Activated CD4-positive, alpha-beta T cell treated with anti-CD3 and anti-CD28 coated beads for 24 hours (primary cell): ENCODE measurements at regions not wholly inside any gene's neighbourhood (a gene's known extent, or its start where the extent isn't known, plus 50 kb on each side); places are given as distances from the start of the nearest gene placed in this dataset.

Experiments used
- DNase-seq, 2 donors: peaks; one replicate each; pipeline ENCODE4 v3.0.0-alpha.2; 2020; ENCODE audit warnings: low read depth in 2 of 2

DNA sequence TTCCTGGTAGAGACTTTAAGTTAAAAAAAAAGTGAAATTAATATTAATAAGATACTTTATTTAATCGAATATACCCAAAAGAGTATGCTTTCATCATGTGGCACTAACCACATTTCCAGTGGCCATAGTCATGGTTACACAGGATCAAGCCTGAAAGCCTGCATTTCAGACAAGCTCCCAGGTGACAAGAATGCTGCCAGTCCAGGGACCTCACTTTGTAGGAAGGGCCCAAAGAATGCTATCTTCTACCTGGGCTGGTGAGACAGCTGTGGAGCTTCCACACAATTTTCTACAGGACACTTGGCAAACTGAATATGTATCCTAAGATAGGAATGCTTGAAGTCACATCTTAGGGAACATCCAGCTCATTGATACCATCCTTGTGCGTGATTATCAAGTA, 203.8 kb downstream of the AUH start:
- no peak for DNase-seq

DNA sequence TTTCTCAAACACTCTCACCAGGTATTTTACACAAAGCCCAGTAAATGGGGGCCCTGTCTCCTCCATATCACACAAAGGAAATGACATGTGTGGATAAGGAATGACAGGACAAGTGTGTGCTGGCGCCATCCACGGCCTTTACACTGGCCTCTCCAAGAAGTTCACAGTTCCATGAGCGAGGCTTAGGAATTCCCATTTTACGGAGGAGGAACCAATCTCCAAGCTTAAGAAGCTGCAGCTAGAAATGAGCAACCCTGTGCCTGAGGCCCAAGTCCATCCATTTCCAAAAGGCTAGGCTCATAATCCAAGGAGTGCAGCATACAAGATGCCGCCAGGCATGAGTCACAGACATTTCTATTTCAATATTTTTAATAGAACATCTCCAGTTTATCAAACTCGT, 203.4 kb downstream of the AUH start:
- DNase-seq: no peak

DNA sequence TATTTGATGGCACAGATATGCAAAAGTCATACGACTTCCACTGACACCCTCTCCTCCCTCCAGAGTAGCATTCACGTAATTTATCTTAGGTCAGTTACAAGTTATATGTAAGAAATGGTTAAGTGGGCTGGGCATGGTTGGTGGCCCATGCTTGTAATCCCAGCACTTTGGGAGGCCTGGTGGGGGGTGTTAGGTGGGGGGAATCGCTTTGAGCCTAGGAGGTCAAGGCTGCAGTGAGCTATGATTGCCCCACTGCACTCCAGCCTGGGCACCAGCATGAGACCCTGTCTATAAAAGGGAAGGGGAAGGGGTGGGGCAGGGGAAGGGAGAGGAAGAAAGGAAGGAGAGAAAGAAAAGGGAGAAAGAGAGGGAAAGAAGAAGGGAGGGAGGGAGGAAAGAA, 202.8 kb downstream of the AUH start:
- DNase-seq: no peak

DNA sequence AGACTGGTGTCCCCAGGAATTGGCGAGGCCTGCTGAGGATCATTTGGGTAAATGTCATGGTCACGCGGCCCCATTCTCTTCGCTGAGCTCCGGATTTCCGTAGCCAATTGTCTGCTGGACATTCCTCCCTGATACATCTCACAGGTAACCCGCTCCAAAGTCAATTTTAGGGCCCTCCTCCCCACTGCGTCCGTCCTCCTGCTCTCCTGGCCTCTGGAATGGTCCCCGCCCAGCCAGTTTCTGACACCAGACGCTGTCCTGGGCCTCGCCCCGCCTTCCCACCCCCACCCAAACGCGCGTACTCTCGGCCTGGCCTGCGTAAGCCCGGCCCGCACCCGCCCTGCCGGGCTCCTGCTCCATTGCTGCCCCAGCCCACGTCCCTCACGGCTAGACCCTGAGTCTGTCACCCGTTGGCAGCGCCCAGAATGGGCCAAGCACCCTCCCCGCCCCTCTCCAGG, 202.0 kb downstream of the AUH start:
- no peak for DNase-seq

DNA sequence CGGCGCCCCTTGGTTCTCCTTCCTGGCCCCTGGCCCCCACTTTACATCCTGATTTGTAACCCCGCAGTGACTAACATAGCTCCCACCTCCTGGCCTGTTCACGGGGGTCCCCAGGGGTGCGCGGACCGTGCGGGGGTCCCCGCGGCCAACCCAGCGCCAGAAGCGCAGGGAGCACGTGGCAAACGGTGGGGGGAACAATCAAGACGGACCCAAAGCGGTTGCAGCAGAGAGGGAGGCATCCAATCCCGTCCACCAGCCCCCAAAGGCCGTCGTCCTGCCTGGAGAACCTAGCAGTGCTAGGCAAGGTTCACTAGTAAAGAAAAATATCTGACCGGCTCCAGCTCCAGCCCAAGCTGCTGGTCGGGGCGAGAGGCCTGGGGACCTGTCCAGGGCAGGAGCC, 201.5 kb downstream of the AUH start:
- no peak for DNase-seq

DNA sequence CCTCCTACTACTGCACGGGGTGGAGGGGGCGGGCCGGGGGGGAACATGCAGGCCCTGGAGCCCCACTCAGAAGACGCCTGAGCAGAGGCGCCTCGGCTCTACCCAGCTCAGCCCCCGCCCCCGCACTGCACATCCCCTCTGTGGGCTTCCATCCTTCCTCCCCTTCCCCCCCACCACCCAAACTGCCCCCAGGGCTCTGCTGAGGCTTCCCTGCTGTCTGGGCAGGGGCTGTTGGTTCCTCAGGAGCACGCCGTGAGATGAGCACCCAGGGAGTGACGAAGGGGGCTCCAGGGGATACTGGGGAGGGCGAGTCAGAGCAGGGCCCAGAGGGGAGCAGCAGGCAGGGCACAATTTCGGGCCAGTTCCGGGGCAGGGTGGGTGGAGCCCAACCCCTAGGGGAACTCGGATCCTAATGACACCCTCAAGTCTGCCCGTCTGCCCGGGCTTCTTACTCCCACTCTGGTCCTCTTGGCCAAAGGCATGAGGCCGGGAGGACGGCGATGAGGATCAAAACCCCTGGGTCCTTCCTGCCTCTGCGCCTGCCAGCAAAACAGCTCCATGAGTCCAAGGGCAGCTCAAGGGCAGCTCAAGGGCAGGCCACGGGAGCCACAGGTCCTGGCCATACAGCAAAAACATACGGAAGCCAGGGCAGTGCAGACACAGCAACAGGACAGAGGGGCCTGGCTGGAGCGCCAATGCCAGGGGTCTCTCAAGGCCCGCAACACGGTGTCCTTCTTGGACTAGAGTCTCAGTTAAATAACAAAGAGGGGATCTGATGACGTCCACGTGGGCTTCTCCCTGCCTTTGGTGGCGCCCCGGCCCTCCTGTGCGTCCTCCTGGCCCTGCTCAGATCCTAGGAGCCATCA, 200.9 kb downstream of the AUH start:
- no peak for DNase-seq

DNA sequence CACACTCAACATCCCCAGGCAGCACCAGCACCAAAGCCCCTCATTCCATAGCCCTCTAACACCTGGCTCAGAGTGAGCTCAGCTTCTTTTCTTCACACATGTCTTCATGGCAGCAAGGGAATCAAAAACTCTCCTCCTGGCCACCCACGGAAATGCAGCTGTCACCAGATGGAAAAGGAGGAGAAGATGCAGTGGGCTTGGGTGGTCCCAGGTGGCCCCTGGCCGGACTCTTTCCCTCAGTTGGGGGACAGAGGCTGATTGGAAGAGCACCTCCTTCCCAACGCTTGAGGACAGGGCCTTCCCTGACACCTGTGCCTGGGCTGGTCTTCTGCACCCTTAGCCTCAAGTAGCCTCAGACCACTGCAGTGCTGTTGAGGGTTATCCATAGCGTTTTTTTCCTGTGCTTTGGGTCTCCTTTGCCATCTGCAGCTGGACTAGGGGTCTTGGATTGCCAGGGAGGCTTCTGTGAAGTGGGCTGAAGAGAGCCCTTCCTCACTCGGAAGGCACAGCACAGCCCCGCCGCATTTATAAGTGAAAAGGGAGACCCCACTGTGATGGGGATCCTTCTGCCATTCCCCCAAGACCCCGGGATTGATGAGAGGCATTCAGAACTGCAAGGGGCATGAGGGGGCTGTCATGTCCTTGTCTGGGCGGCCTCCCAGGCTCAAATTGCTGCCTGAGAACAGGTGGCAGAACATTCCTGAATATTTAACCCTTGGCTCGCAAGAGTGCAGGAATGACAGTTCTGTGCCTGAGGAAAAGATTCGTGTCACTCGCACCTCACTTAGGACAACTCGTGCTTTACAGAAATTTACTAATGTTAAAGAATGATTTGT, 200.0 kb downstream of the AUH start:
- no peak for DNase-seq

DNA sequence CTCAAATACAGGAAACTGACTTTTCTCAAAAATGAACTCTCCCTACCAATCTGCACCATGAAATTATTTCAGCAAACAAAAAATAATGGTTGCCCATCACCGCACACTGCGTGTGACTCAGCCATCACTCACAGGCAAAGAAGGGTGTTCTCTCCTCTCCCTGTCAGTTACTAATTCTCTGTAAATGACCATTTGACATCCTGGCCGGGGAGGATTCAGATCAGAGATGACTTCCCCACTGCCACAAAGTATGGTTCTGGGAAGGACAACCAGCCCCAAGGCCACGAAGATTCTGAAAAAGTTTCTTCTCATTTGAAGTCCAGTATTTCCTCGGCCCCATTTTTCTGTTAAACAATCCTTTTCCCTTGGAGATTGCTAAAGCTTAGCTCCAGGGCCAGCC, 199.4 kb downstream of the AUH start:
- DNase-seq: no peak

DNA sequence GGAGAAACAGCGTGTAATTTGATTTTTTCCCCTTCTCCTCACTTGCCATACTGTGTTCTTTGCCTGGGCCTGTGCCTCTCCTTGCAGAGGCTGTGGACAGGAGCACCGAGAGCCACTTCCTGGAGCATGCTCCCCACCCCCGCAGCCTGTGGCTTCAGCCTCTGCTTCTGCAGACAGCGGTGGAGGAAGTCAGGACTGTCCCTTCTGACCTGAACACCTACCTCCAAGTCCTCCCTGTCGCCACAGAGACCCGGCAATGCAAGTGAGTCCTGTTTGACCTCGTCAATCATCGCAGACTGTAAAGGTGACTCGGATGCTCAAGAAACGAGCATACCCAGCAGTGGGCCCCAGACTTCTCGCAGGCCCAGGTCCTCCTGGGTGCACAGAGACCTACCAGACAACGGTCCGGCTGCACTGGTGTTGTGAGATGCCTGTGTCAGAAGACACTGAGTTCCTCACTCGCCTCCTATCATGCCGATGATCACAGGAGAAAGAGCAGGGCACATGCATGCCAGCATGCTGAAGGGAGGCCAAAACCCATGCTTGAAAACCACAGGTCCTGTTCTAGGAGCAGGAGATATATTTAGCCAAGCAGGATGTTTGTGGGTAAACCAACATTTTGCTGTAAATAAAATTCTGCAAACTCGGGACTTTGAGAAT, 198.8 kb downstream of the AUH start:
- peak in 1 of 2 donors; percentile 51 for DNase-seq

DNA sequence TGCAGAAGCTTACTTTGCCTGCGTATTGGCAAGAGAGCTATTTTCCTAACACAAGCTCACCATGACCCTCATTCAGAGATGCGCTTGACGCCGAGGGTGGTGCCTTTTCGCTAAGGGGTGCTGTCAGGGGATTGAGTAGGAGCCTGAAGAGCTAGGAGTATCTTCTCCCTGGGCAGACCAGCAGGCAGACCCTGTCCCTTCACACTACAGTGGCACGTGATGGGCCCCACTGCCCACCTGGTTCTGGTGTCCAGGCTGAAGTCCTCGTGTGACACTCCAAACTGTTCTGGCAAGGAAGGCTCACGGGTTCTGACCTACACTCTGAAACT, 198.3 kb downstream of the AUH start:
- no peak for DNase-seq

DNA sequence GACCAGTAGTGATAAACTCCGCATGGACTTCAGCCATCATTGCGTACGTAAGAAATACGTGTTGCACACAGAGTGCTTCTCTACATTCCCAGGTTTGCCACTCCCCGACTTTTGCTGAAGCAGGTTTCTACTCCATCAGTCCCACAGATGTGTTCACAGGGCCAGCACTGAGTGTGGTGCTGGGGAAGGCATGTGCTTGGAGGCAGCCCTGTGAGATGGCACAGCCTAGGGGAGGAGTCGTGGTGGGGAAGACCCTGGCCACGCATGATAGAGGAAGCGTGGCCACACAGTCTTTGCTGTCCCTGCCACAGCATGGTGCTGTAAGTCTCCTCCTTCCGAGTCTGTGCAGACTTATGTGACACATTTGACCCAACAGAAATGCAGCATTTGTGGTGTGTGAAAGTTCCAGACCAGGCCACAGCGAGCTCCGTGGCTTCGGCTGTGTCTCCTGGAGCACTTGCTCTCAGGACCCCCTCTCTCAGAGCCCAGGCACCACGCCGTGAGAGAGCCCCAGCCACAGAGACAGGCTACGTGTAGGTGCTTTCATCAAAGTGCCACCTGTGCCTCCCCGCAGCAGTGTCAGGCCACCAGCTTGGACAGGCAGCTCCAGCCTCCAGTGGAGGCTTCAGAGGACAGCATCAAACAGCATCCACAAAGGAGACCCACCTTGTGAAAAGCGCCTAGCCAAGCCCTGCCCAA, 197.8 kb downstream of the AUH start:
- DNase-seq: no peak
